RWPE1 (cell line): ENCODE measurements at regions not wholly inside any gene's neighbourhood (a gene's known extent, or its start where the extent isn't known, plus 50 kb on each side); places are given as distances from the start of the nearest gene placed in this dataset.
A peak's percentile ranks its signal among the peaks of the same experiment; 100 is the strongest.

Experiments used
- CTCF ChIA-PET: fragments of 350-600 bp; sonication (Branson Sonifier 250); formaldehyde crosslinking; extraction: SDS; loops from one replicate; lab custom pipeline; 2021; lab: Yijun Ruan, JAX
- POLR2A ChIA-PET: fragments of 400-600 bp; formaldehyde crosslinking; extraction: SDS; loops from one replicate; lab custom pipeline; 2020; ENCODE audit warnings: antibody characterized with exemption; ENCODE audit not compliant: low non-redundant PET; lab: Yijun Ruan, JAX
- DNase-seq: peaks from one replicate; pipeline ENCODE4 v3.0.0; 2012; ENCODE audit warnings: low spot score
- H3K27ac ChIP-seq: fragments of 450-650 bp; 2 replicates; pipeline ENCODE4 v1.5.1; 2017
- TF ChIP-seq, protein P1 (sequence below): fragments of 450-650 bp; conservative IDR thresholded peaks from 2 replicates; pipeline ENCODE4 v1.5.1; 2017; ENCODE audit warnings: low read depth, mild to moderate bottlenecking

DNA sequence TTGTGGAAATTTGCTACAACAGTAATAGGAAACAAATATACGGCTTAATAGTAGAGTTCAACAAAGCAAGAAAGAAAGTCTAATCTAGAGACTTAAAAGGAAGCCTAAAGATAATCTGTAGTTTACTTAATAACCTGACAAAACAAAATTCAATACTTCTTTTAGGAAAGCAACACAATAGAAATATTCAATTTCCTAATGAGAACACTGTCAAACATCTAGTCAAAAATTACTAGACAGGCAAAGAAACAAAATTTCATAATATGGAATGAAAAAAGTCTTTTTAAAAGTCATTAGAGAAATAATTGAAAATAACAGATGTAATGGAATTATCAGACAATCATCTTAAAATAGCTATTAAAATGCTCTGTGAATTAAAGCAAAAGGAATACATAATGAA, 692.5 kb upstream of the ADAMTS16 start:
- H3K27ac ChIP-seq, result no peak overlapping the region
- ChIA-PET CTCF (no interaction called here), POLR2A (no interaction called here)
- no peak for DNase-seq
- TF ChIP-seq, protein P1, sequence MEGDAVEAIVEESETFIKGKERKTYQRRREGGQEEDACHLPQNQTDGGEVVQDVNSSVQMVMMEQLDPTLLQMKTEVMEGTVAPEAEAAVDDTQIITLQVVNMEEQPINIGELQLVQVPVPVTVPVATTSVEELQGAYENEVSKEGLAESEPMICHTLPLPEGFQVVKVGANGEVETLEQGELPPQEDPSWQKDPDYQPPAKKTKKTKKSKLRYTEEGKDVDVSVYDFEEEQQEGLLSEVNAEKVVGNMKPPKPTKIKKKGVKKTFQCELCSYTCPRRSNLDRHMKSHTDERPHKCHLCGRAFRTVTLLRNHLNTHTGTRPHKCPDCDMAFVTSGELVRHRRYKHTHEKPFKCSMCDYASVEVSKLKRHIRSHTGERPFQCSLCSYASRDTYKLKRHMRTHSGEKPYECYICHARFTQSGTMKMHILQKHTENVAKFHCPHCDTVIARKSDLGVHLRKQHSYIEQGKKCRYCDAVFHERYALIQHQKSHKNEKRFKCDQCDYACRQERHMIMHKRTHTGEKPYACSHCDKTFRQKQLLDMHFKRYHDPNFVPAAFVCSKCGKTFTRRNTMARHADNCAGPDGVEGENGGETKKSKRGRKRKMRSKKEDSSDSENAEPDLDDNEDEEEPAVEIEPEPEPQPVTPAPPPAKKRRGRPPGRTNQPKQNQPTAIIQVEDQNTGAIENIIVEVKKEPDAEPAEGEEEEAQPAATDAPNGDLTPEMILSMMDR, result no peak

DNA sequence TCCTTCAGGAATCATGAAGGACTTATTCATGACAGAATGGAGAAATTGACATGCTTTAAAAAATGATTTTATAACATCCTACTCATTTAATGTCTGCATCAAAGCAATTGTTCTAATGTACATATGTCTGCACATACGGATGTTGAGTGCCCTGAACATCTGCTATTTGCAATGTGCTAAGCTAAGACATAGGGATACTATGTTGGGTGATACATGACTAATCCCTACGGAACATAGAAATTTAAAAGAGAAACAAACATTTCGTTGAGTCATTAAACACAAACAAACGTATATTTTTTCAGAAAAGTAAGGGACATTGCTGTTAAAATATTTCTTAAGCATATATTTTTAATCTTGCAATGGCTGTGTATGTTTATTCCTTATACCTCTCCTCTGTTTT, 686.5 kb upstream of the ADAMTS16 start:
- TF ChIP-seq, protein P1, result no peak
- no peak for DNase-seq
- POLR2A ChIA-PET, result no interaction called here
- no peak overlapping the region for H3K27ac ChIP-seq
- CTCF ChIA-PET, result no interaction called here

DNA sequence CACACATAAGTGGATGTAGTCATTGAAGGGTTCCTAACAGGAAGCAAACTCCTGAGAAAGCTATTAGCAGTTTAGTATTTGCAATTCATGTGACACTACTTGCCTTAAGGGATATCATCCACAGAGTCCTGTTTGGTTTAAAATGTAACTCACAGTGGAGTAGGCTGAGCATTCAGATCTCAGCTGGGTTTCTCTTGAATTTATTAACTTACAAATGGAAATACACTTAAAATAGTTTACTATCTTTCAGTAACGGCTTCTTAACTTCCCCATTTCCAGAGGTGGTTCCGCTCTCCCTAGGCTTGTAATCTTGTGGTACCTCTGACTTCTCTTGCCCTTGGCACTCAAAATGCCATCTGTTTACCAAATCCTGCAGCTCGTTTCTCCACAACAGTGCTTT, 660.7 kb upstream of the ADAMTS16 start:
- no peak for DNase-seq
- ChIA-PET CTCF (no interaction called here), POLR2A (no interaction called here)
- no peak overlapping the region for H3K27ac ChIP-seq
- TF ChIP-seq, protein P1, result no peak

DNA sequence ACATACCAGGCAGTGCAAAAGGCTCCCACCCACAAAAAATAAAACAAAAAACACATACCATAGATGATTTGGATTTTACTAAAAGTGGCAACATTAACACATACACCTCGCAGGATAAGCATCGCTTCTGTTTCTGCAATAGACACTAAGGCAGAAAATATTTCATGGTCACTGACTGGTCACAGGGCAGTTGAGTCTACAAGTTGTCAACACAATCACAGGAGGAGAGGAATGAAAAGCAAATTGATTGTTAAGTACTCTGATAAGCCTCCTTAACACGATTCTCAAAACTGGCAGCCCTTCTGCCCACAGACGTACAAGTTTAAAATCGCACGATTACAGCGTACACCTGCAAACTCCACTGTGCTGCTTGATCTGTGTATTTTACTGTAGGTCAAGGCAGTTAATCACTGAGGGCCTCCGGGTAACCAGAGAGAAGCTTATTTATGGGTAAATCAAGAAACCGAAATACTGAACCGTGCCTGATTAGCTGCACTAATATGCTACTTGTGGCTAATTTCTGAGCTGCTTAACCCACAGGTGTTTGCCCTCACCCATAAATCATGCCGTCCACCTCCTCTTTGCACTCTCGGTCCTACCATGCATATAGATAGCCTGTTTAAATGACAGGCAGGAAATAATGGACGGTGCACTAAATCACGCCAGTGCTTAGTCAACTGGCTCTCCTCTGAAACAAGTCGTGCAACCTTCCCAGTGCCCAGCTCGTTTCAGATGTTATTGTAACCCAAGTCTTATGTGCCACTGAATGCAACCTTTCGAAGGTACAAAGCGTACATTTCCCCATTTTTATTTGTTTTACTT, 659.4 kb upstream of the ADAMTS16 start:
- no peak for DNase-seq
- ChIA-PET POLR2A (no interaction called here), CTCF (no interaction called here)
- TF ChIP-seq, protein P1, result no peak
- no peak overlapping the region for H3K27ac ChIP-seq

DNA sequence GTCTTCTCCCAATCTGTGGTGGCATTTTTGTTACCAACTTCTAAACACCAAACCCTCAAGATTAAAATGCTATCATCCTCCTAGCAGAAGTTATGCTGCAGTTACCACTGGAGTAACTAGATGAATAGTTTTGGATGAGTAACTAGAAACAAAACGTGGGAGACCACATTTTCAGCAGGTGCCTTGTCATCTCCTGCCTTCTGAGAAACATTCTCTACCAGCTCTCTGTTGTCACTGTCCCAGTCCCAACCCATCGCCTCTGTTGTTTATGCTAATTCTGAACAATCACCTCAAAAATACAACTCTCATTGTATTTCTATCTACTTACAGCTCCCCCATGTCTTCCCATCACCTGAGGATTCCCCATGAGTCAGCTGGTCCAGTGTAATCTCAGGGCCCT, 652.5 kb upstream of the ADAMTS16 start:
- POLR2A ChIA-PET, result no interaction called here
- DNase-seq, result no peak
- H3K27ac ChIP-seq, result no peak overlapping the region
- CTCF ChIA-PET, result no interaction called here
- TF ChIP-seq, protein P1, result no peak

DNA sequence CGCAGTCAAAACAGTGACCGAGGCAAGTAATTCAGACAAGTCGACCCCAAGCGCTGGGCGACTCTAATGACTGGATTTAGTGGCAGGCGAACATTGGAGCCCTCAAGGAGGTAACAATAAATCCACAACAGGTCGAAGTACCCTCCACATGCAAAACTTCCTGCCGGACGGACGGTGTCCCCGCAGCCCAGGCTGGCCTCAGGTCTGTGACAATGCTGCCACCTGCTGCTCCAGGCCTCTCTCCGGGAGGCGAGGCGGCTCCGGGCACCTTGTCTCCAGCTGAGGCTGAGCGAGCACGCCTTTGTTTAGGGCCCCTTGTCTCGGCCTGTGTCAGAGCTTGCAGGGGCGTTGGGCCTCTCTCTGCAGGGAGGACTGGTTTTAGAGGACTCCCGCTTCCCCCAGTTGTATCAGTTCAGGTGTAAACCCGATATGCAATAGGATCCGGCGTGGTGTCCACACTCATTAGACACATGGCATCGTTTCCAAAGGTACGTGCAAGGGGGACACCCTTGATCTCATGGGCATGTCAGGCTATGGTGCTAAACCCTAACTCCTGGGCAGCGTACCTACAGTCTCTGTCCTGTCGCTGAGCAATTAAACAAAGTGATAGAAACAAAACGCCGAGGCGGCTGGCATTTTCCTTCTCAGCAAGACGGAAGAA, 628.0 kb upstream of the ADAMTS16 start:
- TF ChIP-seq, protein P1, result peak; percentile 63
- peak; percentile 2 for DNase-seq
- CTCF ChIA-PET, result interaction anchor here (0.6 kb wide), 1 partner anchor 346 kb away, joined by 4 read pairs; no protein-coding TSS in a partner anchor
- POLR2A ChIA-PET, result no interaction called here
- no peak overlapping the region for H3K27ac ChIP-seq
